ENCODE measurements at regions not wholly inside any gene's neighbourhood (a gene's known extent, or its start where the extent isn't known, plus 50 kb on each side); places are given as distances from the start of the nearest gene placed in this dataset.

- no peak for TF ChIP-seq CTCF (IDR thresholded peaks at IDR 0.05)
- no peak for TF ChIP-seq ZFX (IDR thresholded peaks at IDR 0.05; ENCODE audit: borderline replicate concordance)
Observed at GRCh38 chr6:95328231-95328630, 249.1 kb upstream of the MANEA start.
